GM18520 (cell line): ENCODE measurements at regions not wholly inside any gene's neighbourhood (a gene's known extent, or its start where the extent isn't known, plus 50 kb on each side); places are given as distances from the start of the nearest gene placed in this dataset.
"Not testable (repeated sequence)": the region's sequence is repeated elsewhere in the genome, so short reads cannot be mapped to it uniquely, and the experiment has no call there.

Experiments
- ATAC-seq: cut with Tn5 transposase; IDR thresholded peaks from one replicate; pipeline ENCODE4 v1.9.1; 2021; ENCODE audit not compliant: unreplicated experiment

- no peak for ATAC-seq
Measured at GRCh38 chr4:23114538-23114937, 421.8 kb downstream of the GBA3 start.

- ATAC-seq: no peak
Measured at GRCh38 chr4:23113104-23113503, 420.4 kb downstream of the GBA3 start.

DNA sequence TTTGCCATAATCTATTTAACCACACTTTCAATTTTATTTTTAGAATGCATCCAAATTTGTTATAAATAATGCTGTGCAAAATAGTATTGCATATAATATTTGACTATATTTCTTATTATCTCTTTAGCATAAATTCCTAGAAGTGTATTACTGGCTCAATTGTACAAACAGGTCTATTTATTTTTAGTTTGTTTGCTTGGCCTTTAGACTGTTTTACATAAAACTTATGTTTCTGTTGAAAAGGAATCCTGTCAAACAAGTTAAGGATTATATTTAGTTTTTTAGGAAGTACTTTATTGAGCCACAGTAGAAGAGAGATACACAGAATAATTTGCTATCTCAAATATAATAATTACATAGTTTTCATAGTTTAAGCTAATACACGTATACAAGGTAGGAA lies 413.8 kb downstream of the GBA3 start:
- ATAC-seq: no peak

- no peak for ATAC-seq
Measured at GRCh38 chr4:23105759-23106370, 413.1 kb downstream of the GBA3 start.

DNA sequence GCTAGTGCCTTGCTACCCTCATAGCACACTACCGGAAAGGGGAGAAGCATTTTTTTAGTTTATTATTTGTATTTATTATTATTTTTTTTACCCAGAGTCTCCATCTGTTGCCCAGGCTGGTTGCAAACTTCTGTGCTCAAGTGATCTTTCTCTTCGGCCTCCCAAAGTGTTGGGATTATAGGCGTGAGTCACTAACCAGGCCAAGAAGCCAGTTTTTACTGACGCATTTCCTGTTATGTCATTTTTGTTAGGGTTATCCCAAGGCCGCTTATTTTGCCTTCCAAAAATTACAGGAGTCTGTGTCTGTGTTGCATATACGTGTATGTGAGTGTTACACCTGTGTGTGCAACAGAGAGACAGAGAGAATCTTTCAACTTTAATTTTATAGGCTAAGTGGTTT lies 404.5 kb downstream of the GBA3 start:
- no peak for ATAC-seq

GRCh38 chr4:23091711-23092110 lies 399.0 kb downstream of the GBA3 start:
- ATAC-seq: no peak

GRCh38 chr4:23085249-23085568 lies 392.5 kb downstream of the GBA3 start:
- no peak for ATAC-seq

DNA sequence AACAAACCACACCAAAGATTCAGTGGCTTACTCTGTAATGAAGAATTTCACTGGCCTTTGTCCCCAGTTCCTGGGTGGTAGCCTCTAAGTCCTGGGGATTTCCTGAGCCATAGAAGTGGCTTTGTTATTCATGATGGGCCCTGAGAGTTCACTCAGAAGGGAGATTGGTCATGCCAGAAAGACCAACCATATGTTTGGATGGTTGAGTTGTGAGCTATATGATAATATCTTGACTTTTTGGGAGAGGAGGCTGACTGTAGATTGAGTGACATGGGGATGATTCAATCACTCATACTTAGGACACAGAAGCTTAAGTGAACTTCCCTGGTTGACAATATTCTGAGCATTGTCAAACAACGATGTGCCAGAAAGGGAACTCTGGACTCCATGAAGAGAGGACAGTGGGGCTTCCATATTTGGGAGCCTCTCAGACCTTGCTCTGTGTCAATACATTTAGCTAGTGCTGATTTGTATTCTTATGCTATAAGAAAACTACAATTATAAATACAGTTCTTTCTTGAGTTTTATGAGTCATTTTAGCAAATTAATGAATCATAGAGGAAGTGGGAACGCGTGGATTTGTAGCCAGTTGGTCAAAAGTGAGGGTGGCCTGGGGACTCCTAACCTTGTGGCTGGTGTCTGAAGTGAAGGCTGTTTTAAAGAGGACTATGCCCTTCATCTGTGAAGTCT lies 392.0 kb downstream of the GBA3 start:
- no peak for ATAC-seq

DNA sequence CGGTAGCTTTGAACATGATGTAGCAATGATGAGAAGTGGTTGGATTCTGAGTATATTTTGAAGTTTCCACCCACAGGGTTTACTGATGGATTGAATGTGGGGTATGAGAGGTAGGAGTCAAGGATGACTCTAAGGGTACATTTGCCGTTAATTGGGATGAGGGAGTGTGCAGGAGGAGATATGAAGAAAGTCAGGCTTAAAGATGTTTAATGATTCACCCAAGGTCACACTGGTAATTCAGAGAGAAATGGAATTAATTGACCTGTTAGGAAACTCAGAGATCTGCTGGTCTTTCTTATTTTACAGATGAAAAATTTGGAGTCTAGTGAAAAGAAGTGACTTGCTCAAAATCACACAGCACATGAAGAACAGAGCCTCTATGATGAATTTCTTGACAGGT lies 390.7 kb downstream of the GBA3 start:
- no peak for ATAC-seq

DNA sequence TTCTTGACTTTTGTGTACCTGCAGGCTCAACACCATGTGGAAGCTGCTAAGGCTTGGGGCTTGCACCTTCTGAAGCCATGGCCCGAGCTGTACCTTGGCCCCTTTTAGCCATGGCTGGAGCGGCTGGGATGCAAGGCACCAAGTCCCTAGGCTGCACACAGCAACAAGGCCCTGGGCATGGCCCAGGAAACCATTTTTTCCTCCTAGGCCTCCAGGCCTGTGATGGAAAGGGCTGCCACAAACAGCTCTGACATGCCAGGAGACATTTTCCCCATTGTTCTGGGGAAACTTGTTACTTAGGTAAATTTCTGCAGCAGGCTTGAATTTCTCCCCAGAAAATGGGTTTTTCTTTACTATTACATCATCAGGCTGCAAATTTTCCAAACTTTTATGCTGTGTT lies 387.4 kb downstream of the GBA3 start:
- ATAC-seq: not testable (repeated sequence)

DNA sequence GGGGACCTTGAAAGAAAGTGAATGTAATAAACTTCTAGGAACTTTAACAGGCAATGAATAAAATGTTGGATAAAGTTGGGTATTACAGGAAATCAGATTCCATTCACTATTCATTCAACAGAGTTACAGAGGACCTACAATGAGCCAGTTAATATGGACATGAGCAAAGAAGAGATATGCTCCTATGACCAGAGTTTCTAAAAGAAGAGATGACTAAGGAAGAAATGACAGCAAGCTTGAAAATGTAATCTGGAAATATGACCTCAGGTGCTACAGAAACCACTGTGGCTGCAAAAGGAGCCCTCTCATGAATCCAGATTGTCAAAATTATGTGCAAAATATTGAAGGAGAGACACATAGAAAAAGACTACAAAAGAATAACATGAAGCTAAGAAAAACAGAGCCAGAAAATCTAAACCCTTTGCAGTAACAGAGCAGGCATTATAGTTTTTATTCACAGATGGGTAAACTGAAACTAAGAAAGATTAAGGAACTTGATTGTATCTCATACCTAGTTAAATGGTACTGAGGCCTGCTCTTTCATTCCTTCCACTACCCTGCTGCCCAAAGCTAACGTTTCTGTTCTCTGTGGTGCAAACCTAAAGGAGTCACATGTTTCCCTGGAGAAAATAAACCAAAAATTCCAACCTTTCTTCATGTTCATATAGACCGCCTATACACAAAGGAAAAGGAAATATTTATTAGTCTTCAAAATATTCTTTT lies 378.3 kb downstream of the GBA3 start:
- ATAC-seq: no peak

- no peak for ATAC-seq
Measured at GRCh38 chr4:23068756-23069155, 376.0 kb downstream of the GBA3 start.

DNA sequence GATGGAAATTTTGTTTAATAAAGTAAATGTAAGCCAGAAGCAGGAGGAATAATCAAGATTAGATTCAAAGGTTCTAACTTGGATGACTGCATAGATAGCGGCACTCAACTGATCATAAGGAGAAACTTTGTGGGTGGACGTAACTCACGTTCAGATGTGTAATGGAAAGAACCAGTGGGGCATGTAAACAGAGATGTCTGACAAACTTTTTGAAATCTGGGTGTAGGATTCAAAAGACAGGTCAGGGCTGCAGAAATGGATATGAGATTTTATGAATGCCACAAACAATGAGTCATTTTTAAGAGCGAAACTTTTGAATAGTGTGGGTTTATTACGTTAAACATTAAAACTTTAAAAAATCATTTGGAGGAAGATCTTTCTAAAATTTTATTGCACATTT lies 375.6 kb downstream of the GBA3 start:
- ATAC-seq: no peak

DNA sequence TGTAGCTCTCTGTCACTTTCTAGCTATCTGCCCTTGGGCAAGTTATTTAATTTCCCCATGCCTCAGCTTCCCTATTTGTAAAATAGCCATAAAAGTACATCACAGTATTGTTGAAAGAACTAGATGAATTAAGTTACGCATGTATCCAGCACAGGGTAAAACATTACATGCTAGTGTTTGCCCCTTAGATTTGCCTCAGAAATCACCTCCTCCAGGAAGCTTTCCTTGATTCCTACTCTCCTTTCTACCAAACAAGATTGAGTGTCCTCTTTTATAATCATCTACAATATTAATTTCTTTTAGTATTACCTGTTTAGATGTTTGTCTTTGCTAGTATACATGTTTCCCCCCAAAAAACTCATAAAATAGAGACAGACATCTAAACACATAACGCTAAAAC lies 369.5 kb downstream of the GBA3 start:
- ATAC-seq: no peak

GRCh38 chr4:23061431-23061830 lies 368.7 kb downstream of the GBA3 start:
- ATAC-seq: no peak

GRCh38 chr4:23060776-23061175 lies 368.0 kb downstream of the GBA3 start:
- ATAC-seq: no peak

DNA sequence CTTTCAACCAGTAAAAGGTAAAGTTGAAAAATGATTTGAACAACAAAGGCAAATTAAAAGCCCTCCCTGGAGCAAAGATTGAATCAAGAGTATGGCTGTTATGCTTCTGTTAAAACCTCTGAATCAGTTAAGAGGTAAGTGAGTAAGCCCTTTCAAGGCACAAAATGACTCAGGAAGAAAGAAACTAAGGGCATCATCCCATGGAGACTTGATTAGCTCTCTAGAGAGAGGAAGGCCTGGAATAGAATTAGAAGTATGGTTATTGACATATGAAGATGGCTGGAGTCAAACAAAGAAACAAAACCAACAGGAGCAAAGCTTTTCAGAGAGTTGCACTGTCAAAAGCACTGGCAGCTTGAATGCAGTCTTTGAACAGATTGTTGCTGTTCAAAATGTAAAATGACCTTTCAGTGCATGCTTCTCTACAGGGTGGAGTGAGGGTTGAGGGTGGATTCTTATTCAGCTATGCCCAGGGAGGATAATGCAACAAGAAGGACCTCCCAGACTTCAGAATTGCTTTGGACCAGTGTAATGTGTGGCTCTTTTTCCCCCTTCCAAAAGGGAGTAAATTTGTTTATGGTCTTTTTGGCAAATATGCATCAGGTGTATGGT lies 365.5 kb downstream of the GBA3 start:
- no peak for ATAC-seq

DNA sequence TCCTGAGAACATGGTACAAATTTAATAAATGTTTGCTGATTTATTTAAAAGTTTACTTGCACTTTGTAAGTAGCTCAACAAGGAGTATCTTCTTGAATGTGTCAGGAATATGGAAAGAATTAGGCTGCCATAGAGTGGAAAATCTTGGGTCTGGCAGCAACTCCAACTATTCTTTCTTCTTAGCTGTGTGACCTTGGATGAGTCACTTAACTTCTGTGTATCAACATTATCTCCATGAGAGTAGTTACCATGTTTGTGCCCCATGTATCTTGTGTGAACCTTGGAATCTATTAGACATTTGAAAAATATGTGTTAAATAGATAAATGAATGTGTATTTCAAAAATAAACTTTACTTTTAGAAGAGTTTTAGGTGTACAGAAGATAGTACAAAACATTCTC lies 348.8 kb downstream of the GBA3 start:
- ATAC-seq: no peak

DNA sequence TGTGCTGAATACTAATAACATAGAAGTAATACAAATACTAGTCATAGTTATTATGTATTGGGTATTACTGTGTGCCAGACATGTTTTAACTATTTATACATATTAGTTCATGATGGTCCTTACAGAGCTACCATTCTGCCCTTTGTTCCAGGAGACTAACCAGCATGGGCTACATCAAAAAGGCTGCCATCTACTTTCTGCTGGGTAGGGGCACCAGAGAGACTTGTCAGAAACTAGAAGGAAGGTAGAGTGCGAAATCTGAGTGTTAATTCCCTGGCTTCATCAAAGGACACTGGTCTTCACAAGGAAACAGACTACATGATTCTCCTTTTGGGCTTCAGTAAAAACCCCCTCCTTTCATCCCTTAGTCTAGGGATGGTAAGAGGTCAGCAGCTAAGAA lies 347.8 kb downstream of the GBA3 start:
- ATAC-seq: no peak

DNA sequence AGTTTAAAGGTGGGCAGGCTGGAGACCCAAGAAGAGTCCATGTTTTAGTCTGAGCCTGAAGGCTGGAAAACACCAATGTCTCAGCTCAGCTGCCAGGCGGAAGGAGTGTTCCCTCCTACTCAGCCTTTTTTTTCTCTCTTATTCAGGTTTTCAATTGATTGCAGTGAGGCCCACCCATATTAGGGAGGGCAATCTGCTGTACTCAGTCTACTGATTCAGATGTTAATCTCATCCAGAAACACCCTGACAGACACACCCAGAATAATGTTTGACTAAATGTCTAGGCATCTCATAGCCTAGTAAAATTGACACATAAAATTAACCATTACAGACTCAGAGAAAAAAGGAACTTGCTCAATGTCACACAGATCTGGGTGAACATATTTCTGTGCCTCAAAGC lies 347.1 kb downstream of the GBA3 start:
- no peak for ATAC-seq

DNA sequence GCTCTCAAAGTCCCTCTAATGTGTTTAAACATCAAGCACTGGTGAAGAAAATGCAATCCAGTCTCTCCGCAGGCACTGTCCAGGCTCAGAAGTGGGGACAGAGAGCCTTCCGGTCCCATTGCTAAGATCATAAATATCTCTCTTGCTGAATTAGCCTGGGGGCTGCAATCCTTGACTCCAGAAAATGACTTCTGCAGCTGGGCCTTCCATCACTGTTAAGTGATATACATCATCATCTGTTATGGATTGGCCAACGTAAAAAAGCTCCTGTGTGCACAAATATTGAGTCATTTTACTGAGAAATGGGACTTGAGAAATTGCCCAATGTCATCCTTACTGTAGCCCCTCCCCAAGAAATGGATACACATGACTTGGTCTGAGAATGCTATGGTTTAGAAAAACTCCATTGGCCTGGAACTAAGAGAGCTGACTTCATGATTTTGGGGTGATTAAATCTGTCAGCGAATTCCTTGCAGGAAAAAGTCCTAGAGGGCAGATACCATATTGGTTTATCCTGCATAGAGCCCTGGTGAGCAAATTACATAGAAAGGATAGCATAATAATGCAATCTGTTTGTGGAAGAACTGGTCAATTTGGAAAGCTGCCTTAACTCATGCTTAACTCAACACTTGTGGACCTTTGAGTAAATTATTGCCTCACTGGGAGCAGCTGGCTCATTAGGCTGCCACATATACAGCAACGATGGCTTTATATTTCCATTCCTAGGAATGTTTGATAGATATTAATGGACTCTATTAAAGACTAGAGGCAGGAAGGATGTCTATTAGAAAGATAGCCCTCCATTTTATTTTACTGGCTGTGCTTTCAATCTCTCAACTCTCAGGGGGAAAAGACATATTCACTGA lies 346.1 kb downstream of the GBA3 start:
- no peak for ATAC-seq
